SU-DHL-6 (cell line): ENCODE measurements at regions not wholly inside any gene's neighbourhood (a gene's known extent, or its start where the extent isn't known, plus 50 kb on each side); places are given as distances from the start of the nearest gene placed in this dataset.

Source experiments
- H2AFZ ChIP-seq: fragments of 200-600 bp; sonication (generic); 2 replicates; pipeline ENCODE4 v1.6.1; 2014; ENCODE audit warnings: low read depth, mild to moderate bottlenecking, moderate library complexity, mixed read lengths, antibody characterized with exemption, low read length; ENCODE audit not compliant: severe bottlenecking
- H3F3A ChIP-seq: fragments of 200-600 bp; shearing (Covaris generic); 2 replicates; pipeline ENCODE4 v1.6.0; 2016; ENCODE audit warnings: antibody characterized with exemption, mild to moderate bottlenecking; ENCODE audit not compliant: insufficient read depth
- H3K27ac ChIP-seq: fragments of 200-600 bp; sonication (generic); 2 replicates; pipeline ENCODE4 v1.5.1; 2016; ENCODE audit warnings: low read depth, mild to moderate bottlenecking, low read length, moderate library complexity, mixed read lengths
- H3K27me3 ChIP-seq: fragments of 200-600 bp; sonication (generic), shearing (Covaris generic); 2 replicates; pipeline ENCODE4 v1.6.0; 2014; ENCODE audit warnings: mild to moderate bottlenecking, low read length
- H3K36me3 ChIP-seq: fragments of 200-600 bp; sonication (generic); 2 replicates; pipeline ENCODE4 v1.6.1; 2014; ENCODE audit warnings: mild to moderate bottlenecking, low read length, mixed read lengths
- H3K4me2 ChIP-seq: fragments of 300-600, 200-600 bp; shearing (Covaris generic), sonication (generic); 2 replicates; pipeline ENCODE4 v1.6.0; 2014; ENCODE audit warnings: low read length, low read depth, mild to moderate bottlenecking; ENCODE audit not compliant: poor library complexity, severe bottlenecking
- H3K4me3 ChIP-seq: fragments of 200-600 bp; sonication (generic); 2 replicates; pipeline ENCODE4 v1.5.1; 2014; ENCODE audit warnings: antibody characterized with exemption, low read length, mild to moderate bottlenecking, mixed read lengths; ENCODE audit not compliant: insufficient read depth, poor library complexity, severe bottlenecking
- H3K79me2 ChIP-seq: fragments of 200-600 bp; sonication (generic); 2 replicates; pipeline ENCODE4 v1.6.1; 2014; ENCODE audit warnings: mild to moderate bottlenecking, low read length, moderate library complexity; ENCODE audit not compliant: insufficient read depth
- H3K9ac ChIP-seq: fragments of 200-600 bp; sonication (generic); 2 replicates; pipeline ENCODE4 v1.7.0; 2014; ENCODE audit warnings: mild to moderate bottlenecking, low read length
- H3K9me2 ChIP-seq: fragments of 200-600 bp; sonication (generic); replicated peaks from 2 replicates; pipeline ENCODE4 v1.6.1; 2014; ENCODE audit warnings: low read length; ENCODE audit not compliant: insufficient read depth
- H3K9me3 ChIP-seq: fragments of 200-600 bp; sonication (generic); 2 replicates; pipeline ENCODE4 v1.6.1; 2014; ENCODE audit warnings: low read length, mixed read lengths; ENCODE audit not compliant: insufficient read depth
- H4K20me1 ChIP-seq: fragments of 200-600 bp; sonication (generic); 2 replicates; pipeline ENCODE4 v1.6.1; 2014; ENCODE audit warnings: low read depth, mild to moderate bottlenecking, antibody characterized with exemption, low read length, moderate library complexity, mixed read lengths
- EZH2phosphoT487 ChIP-seq: fragments of 200-600 bp; sonication (generic), shearing (Covaris generic); conservative IDR thresholded peaks from 2 replicates; pipeline ENCODE4 v1.6.1; 2018; ENCODE audit warnings: mild to moderate bottlenecking, antibody characterized with exemption, low read length, moderate library complexity, mixed read lengths
- TF ChIP-seq, protein P1 (sequence below): fragments of 200-600 bp; sonication (generic); IDR thresholded peaks from one replicate; pipeline ENCODE4 v1.5.1; 2017; ENCODE audit warnings: antibody characterized with exemption, mild to moderate bottlenecking, low read length, moderate library complexity; ENCODE audit not compliant: insufficient read depth, poor library complexity, severe bottlenecking

DNA sequence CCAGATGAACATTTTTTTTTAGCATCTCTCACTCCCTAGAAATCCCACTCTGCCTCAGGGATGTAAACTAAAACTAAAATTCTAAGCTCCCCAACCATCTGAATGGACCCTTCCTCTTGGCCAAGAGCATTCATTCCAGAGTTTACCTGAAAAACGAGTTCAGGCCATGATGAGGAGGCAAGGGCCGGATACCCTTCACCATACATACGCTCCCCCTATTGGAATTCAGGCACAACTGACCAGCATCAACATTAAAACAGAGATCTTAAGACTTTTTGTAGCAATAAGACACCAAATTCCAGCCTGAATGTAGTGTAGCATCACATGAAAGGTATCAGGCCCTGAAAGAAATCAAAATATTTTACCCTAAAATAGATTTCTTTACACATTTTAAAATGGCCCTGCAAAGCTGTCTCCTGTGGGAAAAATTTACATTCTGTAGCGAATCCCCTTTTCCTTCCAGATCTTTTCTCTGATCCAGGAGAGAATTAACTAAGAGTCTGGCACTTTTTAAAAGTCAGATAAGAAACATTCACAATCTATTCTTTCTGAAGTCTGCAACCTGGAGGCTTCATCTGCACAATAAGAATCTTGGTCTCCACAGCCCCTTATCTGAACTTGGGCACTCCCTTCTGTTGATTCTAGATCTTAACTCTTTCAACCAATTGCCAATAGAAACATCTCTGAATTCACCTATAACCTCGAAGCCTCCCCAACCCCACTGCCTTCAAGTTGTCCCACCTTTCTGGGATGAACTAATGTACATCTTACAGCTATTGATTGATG lies 888.5 kb downstream of the UQCRFS1 start:
- no peaks in the 10 kb centered on the region for H3K27me3 ChIP-seq
- no peak overlapping the region for H2AFZ ChIP-seq
- TF ChIP-seq EZH2phosphoT487: no peak
- TF ChIP-seq, protein P1, sequence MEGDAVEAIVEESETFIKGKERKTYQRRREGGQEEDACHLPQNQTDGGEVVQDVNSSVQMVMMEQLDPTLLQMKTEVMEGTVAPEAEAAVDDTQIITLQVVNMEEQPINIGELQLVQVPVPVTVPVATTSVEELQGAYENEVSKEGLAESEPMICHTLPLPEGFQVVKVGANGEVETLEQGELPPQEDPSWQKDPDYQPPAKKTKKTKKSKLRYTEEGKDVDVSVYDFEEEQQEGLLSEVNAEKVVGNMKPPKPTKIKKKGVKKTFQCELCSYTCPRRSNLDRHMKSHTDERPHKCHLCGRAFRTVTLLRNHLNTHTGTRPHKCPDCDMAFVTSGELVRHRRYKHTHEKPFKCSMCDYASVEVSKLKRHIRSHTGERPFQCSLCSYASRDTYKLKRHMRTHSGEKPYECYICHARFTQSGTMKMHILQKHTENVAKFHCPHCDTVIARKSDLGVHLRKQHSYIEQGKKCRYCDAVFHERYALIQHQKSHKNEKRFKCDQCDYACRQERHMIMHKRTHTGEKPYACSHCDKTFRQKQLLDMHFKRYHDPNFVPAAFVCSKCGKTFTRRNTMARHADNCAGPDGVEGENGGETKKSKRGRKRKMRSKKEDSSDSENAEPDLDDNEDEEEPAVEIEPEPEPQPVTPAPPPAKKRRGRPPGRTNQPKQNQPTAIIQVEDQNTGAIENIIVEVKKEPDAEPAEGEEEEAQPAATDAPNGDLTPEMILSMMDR: no peak
- no peaks in the 10 kb centered on the region for H3K79me2 ChIP-seq
- no peaks in the 10 kb centered on the region for H4K20me1 ChIP-seq
- H3F3A ChIP-seq: no peaks in the 10 kb centered on the region
- H3K4me3 ChIP-seq: no peak overlapping the region
- H3K27ac ChIP-seq: no peak overlapping the region
- no peak overlapping the region for H3K4me2 ChIP-seq
- no peak overlapping the region for H3K9ac ChIP-seq
- H3K9me2 ChIP-seq: no peaks in the 10 kb centered on the region
- no peaks in the 10 kb centered on the region for H3K9me3 ChIP-seq
- H3K36me3 ChIP-seq: no peaks in the 10 kb centered on the region

DNA sequence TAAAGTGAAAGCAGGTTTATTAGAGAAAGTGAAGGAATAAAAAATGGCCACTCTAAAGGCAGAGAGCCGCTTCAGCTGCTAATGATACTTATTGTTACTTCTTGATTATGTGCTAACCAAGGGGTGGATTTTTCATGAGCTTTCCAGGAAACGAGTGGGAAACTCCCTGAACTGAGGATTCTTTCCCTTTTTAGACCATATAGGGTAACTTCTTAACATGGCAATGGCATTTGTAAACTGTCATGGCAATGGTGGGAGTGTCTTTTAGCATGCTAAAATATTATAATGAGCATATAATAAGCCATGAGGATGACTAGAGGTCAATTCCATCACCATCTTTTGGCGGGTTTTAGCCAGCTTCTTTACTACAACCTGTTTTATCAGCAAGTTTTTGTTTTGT lies 890.0 kb downstream of the UQCRFS1 start:
- TF ChIP-seq, protein P1: no peak
- TF ChIP-seq EZH2phosphoT487: no peak
- H3K4me3 ChIP-seq: no peak overlapping the region

DNA sequence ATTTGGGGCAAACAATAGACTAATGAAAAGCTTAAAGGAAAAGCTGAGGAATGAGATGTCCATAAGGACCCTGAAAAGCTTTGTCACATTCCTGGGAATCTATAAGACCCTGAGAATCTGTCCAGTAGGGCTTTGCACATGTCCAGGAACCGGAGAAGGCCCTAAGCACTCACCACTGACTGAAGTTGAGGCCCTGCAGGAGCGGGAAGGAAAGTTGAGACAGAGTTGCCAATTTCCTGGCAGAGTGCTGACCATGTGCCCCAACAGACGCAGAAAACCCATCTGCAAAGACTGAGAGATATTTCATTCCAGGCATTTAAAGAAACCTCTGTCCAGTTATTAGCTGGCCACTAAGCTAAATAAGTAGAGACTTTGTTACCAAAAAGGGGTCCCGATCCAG lies 890.5 kb downstream of the UQCRFS1 start:
- no peaks in the 10 kb centered on the region for H3F3A ChIP-seq
- no peak overlapping the region for H3K9ac ChIP-seq
- no peaks in the 10 kb centered on the region for H3K79me2 ChIP-seq
- no peak overlapping the region for H3K4me3 ChIP-seq
- H3K27ac ChIP-seq: no peak overlapping the region
- no peaks in the 10 kb centered on the region for H3K9me3 ChIP-seq
- H3K36me3 ChIP-seq: no peaks in the 10 kb centered on the region
- no peak overlapping the region for H3K4me2 ChIP-seq
- no peaks in the 10 kb centered on the region for H3K9me2 ChIP-seq
- no peaks in the 10 kb centered on the region for H4K20me1 ChIP-seq
- TF ChIP-seq, protein P1: no peak
- no peak for TF ChIP-seq EZH2phosphoT487
- no peak overlapping the region for H2AFZ ChIP-seq
- no peaks in the 10 kb centered on the region for H3K27me3 ChIP-seq

More for the DNA sequence above, 890.0 kb downstream of the UQCRFS1 start:
- Histone ChIP-seq H3K9me2 (no peaks in the 10 kb centered on the region), H3K4me2 (no peak overlapping the region), H3F3A (no peaks in the 10 kb centered on the region), H3K36me3 (no peaks in the 10 kb centered on the region), H3K27ac (no peak overlapping the region), H2AFZ (no peak overlapping the region), H3K9me3 (no peaks in the 10 kb centered on the region), H3K27me3 (no peaks in the 10 kb centered on the region), H3K79me2 (no peaks in the 10 kb centered on the region), H4K20me1 (no peaks in the 10 kb centered on the region), H3K9ac (no peak overlapping the region)
